AG04450 (cell line): ENCODE measurements at regions not wholly inside any gene's neighbourhood (a gene's known extent, or its start where the extent isn't known, plus 50 kb on each side); places are given as distances from the start of the nearest gene placed in this dataset.

ENCODE experiments used
- CTCF ChIA-PET: fragments of 300-600, 350-600 bp; formaldehyde crosslinking; extraction: SDS; loops from one replicate; lab custom pipeline; 2022; ENCODE audit warnings: antibody characterized with exemption, inconsistent platforms; lab: Charles Lee
- POLR2A ChIA-PET: fragments of 350-600 bp; formaldehyde crosslinking; extraction: SDS; loops from one replicate; lab custom pipeline; 2021; ENCODE audit warnings: antibody characterized with exemption, inconsistent platforms; lab: Yijun Ruan, JAX
- DNase-seq: peaks from one replicate; pipeline ENCODE4 v3.0.0-alpha.2; 2011; ENCODE audit warnings: low read depth, low spot score
- H3K27ac ChIP-seq: one replicate; pipeline ENCODE4 v1.5.1; 2012; ENCODE audit warnings: low read depth, low read length, control low read depth
- H3K27me3 ChIP-seq: one replicate; pipeline ENCODE4 v1.6.0; 2012; ENCODE audit warnings: low read length; ENCODE audit not compliant: control insufficient read depth, insufficient read depth
- H3K4me3 ChIP-seq: 2 replicates; pipeline ENCODE4 v1.5.1; 2011; ENCODE audit warnings: mild to moderate bottlenecking, low read depth, low read length, control low read depth
- H3K9me3 ChIP-seq: 2 replicates; pipeline ENCODE4 v1.5.1; 2012; ENCODE audit warnings: low read length; ENCODE audit not compliant: control insufficient read depth, insufficient read depth
- CTCF ChIP-seq: IDR thresholded peaks from 2 replicates; pipeline ENCODE4 v1.5.1; 2011; ENCODE audit warnings: low read depth, low read length, control low read depth, inconsistent platforms

DNA sequence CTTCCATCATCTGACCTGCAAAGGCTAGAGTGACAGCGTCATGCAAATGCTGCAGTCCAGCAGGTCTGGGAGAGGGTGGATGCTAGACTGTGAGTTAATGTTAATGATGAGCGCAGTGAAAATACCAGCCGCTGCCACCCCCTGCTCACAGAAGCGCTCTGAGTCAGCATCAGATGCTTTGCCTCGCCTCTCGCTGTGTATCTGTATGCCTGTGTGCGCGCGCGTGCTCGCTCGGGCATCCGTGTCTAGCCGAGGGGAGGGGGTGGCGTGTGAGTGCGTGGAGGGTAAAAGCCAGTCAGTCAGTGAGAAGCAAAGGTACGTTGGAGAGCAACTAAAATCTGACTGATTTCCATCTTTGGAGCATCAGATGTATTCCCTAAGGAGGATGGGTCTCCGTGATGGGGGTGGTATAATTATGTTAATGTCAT is 858.7 kb downstream of the USP25 start:
- Histone ChIP-seq H3K4me3 (peak overlapping the region; percentile 58), H3K27me3 (no peaks in the 10 kb centered on the region), H3K9me3 (no peaks in the 10 kb centered on the region), H3K27ac (peak overlapping the region; percentile 92)
- peak; percentile 49 for DNase-seq
- POLR2A ChIA-PET: interaction anchor here (0.6 kb wide), 1 partner anchor 879 kb away, joined by 3 read pairs; no protein-coding TSS in a partner anchor
- CTCF ChIA-PET: no interaction called here
- TF ChIP-seq CTCF: no peak

DNA sequence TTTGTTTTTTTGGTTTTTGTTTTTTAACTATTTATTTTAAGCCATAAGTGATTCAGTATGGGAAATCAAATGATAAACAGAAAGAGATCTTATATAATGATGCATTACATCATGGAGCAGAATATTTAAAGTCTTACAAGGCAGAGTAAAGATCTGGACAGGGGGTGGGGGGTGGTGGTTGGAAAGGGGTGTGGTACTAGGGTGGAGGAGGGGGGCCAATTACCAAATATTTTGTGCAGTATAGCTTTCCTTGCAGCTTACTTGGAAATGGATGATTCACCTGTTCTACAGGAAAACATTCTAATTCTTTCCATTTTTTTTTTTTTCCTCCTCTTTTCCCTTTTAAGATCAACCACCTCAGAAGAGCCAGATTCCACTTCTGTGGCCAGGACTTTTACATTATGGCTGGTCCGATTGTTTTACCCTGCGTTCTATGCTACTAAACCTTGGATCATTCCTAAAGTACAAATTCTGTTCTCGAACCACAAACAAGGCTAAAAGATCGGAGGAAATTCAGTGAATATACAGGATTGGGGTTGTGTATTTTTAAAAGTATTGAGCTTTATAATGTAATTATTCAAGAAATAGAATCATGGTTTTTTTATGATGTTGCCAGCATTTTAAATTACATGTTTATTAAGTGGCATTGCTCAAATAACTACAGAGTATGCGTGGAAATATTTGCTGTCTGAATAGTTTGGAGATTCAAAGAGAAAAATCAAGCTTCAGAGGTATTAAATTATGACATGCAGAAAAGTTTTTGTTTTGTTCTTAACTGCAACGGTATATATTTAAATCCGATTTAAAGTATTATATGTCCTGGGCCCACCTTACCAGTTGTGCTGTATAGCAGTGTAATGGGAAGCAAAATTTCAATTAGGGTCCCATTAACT is 859.5 kb downstream of the USP25 start:
- no peak for TF ChIP-seq CTCF
- no peak overlapping the region for H3K27ac ChIP-seq
- ChIA-PET POLR2A (interaction anchor here (0.6 kb wide), 1 partner anchor 878 kb away, joined by 3 read pairs; no protein-coding TSS in a partner anchor), CTCF (interaction anchor here (0.7 kb wide), 1 partner anchor 9 kb away, joined by 3 read pairs; no protein-coding TSS in a partner anchor)
- no peaks in the 10 kb centered on the region for H3K9me3 ChIP-seq
- peak overlapping the region; percentile 58; the same call in 1 of the 2 replicates for H3K4me3 ChIP-seq
- no peaks in the 10 kb centered on the region for H3K27me3 ChIP-seq
- no peak for DNase-seq

- no peak for DNase-seq
- ChIA-PET CTCF (no interaction called here), POLR2A (no interaction called here)
- Histone ChIP-seq H3K27ac (no peak overlapping the region), H3K9me3 (no peaks in the 10 kb centered on the region), H3K4me3 (no peak overlapping the region), H3K27me3 (no peaks in the 10 kb centered on the region)
- no peak for TF ChIP-seq CTCF
Measured at GRCh38 chr21:16590186-16590585, 860.4 kb downstream of the USP25 start.

DNA sequence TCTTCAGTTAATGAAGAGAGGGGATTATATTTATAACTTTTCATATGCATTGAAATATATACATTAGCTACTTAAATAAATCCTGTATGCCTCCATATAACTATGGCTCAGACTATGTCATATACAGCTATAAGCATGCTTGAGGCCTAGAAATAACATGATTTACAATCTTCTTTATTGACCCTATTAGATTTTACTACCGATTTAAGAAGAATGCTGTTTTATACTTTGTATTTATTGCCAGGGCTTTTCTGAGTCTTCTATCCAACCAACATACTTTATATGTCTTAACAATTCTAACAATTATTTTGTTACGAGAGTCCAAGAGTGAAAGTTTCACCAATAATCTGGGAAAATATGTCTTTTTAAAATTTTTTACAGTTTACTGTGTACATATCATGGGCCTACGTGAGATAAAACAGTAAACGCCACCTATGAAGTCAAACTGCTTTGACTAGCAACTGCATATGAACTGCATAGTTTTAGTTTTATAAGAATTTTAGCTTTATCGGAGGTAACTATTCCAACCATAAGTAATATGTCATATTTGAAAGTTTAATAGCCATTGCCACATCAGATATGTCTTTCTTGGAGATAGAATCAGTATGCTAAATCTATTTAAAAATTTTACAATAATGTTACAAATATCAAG is 861.0 kb downstream of the USP25 start:
- DNase-seq: no peak
- ChIA-PET POLR2A (no interaction called here), CTCF (no interaction called here)
- H3K9me3 ChIP-seq: no peaks in the 10 kb centered on the region
- H3K4me3 ChIP-seq: no peak overlapping the region
- no peaks in the 10 kb centered on the region for H3K27me3 ChIP-seq
- TF ChIP-seq CTCF: no peak
- no peak overlapping the region for H3K27ac ChIP-seq

- DNase-seq: no peak
- Histone ChIP-seq H3K27ac (no peak overlapping the region), H3K27me3 (no peaks in the 10 kb centered on the region), H3K4me3 (no peak overlapping the region), H3K9me3 (no peaks in the 10 kb centered on the region)
- CTCF ChIA-PET: no interaction called here
- TF ChIP-seq CTCF: no peak
- POLR2A ChIA-PET: no interaction called here
Measured at GRCh38 chr21:16592381-16592780, 862.6 kb downstream of the USP25 start.
